ENCODE measurements at regions not wholly inside any gene's neighbourhood (a gene's known extent, or its start where the extent isn't known, plus 50 kb on each side); places are given as distances from the start of the nearest gene placed in this dataset.

DNA sequence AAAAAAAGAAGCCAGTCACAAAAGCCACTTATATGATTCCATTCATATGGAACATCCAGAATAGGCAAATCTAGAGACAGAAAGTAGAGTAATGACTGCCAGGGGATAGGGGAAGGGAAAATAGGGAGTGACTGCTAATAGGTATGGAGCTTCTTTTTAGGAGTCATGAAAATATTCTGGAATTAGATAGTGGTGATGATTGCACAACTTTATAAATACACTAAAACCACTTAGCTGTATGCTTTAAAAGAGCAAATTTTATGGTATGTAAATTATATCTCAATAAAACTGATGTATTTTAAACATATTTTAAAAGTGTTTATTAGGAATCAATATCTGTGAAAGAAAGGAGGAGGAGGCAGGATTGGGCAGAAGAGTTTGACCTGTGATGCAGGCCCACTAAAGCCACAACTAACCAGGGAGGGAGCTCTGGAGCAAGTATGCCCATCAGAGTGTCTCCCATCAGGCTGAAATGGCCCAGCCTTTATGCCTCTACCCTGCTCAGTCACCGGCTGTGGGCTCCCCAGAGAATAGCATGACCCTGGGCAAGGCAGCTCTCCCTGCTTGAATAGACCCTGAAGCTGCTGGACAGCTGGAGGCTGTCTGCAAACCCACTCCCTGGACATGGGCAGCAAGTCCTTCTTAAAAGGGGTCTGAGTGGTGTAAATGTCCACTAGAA lies 96.0 kb upstream of the SLC44A1 start:
- TF ChIP-seq SIN3A (IDR thresholded peaks at IDR 0.05; ENCODE audit: borderline replicate concordance, insufficient read depth, low read depth, low read length) (no peak), CTCF (IDR thresholded peaks at IDR 0.05) (no peak; the same call in 1 of the 2 replicates)
- TF ChIP-seq, protein P1, sequence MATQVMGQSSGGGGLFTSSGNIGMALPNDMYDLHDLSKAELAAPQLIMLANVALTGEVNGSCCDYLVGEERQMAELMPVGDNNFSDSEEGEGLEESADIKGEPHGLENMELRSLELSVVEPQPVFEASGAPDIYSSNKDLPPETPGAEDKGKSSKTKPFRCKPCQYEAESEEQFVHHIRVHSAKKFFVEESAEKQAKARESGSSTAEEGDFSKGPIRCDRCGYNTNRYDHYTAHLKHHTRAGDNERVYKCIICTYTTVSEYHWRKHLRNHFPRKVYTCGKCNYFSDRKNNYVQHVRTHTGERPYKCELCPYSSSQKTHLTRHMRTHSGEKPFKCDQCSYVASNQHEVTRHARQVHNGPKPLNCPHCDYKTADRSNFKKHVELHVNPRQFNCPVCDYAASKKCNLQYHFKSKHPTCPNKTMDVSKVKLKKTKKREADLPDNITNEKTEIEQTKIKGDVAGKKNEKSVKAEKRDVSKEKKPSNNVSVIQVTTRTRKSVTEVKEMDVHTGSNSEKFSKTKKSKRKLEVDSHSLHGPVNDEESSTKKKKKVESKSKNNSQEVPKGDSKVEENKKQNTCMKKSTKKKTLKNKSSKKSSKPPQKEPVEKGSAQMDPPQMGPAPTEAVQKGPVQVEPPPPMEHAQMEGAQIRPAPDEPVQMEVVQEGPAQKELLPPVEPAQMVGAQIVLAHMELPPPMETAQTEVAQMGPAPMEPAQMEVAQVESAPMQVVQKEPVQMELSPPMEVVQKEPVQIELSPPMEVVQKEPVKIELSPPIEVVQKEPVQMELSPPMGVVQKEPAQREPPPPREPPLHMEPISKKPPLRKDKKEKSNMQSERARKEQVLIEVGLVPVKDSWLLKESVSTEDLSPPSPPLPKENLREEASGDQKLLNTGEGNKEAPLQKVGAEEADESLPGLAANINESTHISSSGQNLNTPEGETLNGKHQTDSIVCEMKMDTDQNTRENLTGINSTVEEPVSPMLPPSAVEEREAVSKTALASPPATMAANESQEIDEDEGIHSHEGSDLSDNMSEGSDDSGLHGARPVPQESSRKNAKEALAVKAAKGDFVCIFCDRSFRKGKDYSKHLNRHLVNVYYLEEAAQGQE (IDR thresholded peaks at IDR 0.05; ENCODE audit: insufficient read depth in 1 of 2, low read depth in 2 of 2, low read length in 1 of 2) = no peak
